ENCODE measurements at regions not wholly inside any gene's neighbourhood (a gene's known extent, or its start where the extent isn't known, plus 50 kb on each side); places are given as distances from the start of the nearest gene placed in this dataset.

- no peak overlapping the region for H3K4me3 Mint-ChIP-seq
- no peaks in the 10 kb centered on the region for H3K4me1 Mint-ChIP-seq
- H3K9me3 Mint-ChIP-seq = no peaks in the 10 kb centered on the region
- ATAC-seq = no peak
- H3K27me3 Mint-ChIP-seq = no peaks in the 10 kb centered on the region
- no peak overlapping the region for H3K27ac Mint-ChIP-seq
- DNase-seq = no peak
These were observed 229.7 kb upstream of the ZNF32 start for GRCh38 chr10:43878386-43878785.

GRCh38 chr10:43876976-43877375 is 228.3 kb upstream of the ZNF32 start:
- DNase-seq (no peak), ATAC-seq (no peak)
- H3K9me3 Mint-ChIP-seq = no peaks in the 10 kb centered on the region
- no peak overlapping the region for H3K27ac Mint-ChIP-seq
- H3K4me3 Mint-ChIP-seq = no peak overlapping the region
- H3K27me3 Mint-ChIP-seq = no peaks in the 10 kb centered on the region
- H3K4me1 Mint-ChIP-seq = no peaks in the 10 kb centered on the region

- no peak overlapping the region for H3K4me3 Mint-ChIP-seq
- H3K27me3 Mint-ChIP-seq = no peaks in the 10 kb centered on the region
- no peak for DNase-seq
- H3K27ac Mint-ChIP-seq = no peak overlapping the region
- H3K9me3 Mint-ChIP-seq = no peaks in the 10 kb centered on the region
- no peaks in the 10 kb centered on the region for H3K4me1 Mint-ChIP-seq
- no peak for ATAC-seq
These were observed 226.3 kb upstream of the ZNF32 start for GRCh38 chr10:43874984-43875383.

DNA sequence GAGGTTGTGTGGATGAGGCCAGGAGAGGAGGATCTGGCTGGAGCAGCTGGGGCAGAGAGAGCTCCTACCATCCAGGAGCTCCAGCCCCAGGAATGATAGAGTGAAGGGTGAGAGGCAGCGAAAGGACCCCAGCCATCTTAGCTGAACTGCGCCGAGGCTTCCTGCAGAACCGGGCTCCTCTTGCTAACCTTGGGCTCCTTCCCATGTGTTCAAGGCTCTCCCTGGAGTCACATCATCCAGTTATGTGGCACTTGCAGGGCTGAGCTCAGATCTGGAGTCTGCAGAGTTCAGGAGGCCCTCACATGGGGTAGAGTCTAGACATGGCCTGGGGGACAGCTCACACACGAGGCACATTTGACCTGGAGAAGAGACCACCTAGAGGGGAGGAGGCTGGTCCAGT is 225.0 kb upstream of the ZNF32 start:
- H3K4me1 Mint-ChIP-seq = no peaks in the 10 kb centered on the region
- no peak for ATAC-seq
- H3K27ac Mint-ChIP-seq = no peak overlapping the region
- no peak for DNase-seq
- no peaks in the 10 kb centered on the region for H3K9me3 Mint-ChIP-seq
- H3K27me3 Mint-ChIP-seq = no peaks in the 10 kb centered on the region
- no peak overlapping the region for H3K4me3 Mint-ChIP-seq

- no peaks in the 10 kb centered on the region for H3K9me3 Mint-ChIP-seq
- no peaks in the 10 kb centered on the region for H3K27me3 Mint-ChIP-seq
- peak overlapping the region in 1 of 2 donors; percentile 30 for H3K27ac Mint-ChIP-seq
- H3K4me1 Mint-ChIP-seq = no peaks in the 10 kb centered on the region
- no peak overlapping the region for H3K4me3 Mint-ChIP-seq
- ATAC-seq (no peak), DNase-seq (no peak)
These were observed 224.0 kb upstream of the ZNF32 start for GRCh38 chr10:43872644-43873043.

DNA sequence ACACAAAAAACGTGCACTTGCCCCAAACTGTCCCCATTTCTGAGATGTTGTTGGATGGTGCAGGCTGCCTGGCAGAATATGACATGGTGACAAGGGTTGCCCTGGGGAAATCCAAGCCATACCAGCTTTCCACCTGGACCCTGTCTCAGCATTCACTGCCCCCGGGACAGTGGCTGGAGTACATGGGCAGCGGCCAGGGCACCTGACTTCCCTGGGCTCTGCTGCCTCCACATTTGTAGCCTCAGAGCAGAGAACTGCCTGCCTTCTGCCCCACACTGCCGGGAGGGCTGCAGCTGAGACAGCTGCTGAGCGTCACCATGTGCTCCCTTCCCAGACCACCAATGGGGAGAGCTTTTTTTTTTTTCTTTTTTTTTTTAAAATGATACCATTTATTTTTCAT is 222.9 kb upstream of the ZNF32 start:
- Mint-ChIP-seq H3K9me3 (no peaks in the 10 kb centered on the region), H3K27me3 (no peaks in the 10 kb centered on the region), H3K27ac (no peak overlapping the region), H3K4me1 (no peaks in the 10 kb centered on the region), H3K4me3 (no peak overlapping the region)
- DNase-seq (no peak), ATAC-seq (no peak)

GRCh38 chr10:43870968-43871439 is 222.3 kb upstream of the ZNF32 start:
- no peaks in the 10 kb centered on the region for H3K4me1 Mint-ChIP-seq
- no peaks in the 10 kb centered on the region for H3K27me3 Mint-ChIP-seq
- H3K27ac Mint-ChIP-seq = peak overlapping the region in 1 of 2 donors; percentile 15
- no peak for DNase-seq
- H3K4me3 Mint-ChIP-seq = no peak overlapping the region
- H3K9me3 Mint-ChIP-seq = no peaks in the 10 kb centered on the region
- ATAC-seq = peak; percentile 26

GRCh38 chr10:43869669-43870322 is 221.1 kb upstream of the ZNF32 start:
- no peaks in the 10 kb centered on the region for H3K4me1 Mint-ChIP-seq
- ATAC-seq (no peak), DNase-seq (no peak)
- H3K27ac Mint-ChIP-seq = no peak overlapping the region
- no peaks in the 10 kb centered on the region for H3K9me3 Mint-ChIP-seq
- no peaks in the 10 kb centered on the region for H3K27me3 Mint-ChIP-seq
- H3K4me3 Mint-ChIP-seq = no peak overlapping the region

DNA sequence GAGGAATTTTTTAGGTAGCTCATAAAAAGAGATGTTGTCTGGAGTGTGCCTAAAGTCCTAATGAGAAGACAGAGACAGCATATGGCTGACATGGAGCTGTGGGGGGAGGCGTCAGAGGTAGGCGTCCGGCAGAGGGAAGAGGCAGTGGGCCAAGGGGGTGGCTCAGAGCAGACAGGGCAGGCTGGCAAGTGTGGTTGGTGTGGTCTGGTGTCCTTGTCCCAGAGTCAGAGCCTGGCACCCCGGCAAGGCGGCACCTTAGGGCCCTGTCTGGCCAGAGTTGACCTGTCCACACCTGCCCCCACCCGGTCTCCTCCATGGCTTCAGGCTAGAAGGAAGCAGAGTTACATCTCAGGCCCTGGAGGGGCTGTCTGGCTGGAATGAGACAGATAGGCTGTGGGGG is 220.3 kb upstream of the ZNF32 start:
- Mint-ChIP-seq H3K4me1 (no peaks in the 10 kb centered on the region), H3K9me3 (no peaks in the 10 kb centered on the region), H3K4me3 (no peak overlapping the region), H3K27ac (no peak overlapping the region), H3K27me3 (no peaks in the 10 kb centered on the region)
- DNase-seq (no peak), ATAC-seq (no peak)

GRCh38 chr10:43867667-43868565 is 219.2 kb upstream of the ZNF32 start:
- no peak overlapping the region for H3K4me3 Mint-ChIP-seq
- ATAC-seq (no peak), DNase-seq (no peak)
- H3K27ac Mint-ChIP-seq = peak overlapping the region in 1 of 2 donors; percentile 89
- H3K4me1 Mint-ChIP-seq = no peaks in the 10 kb centered on the region
- no peaks in the 10 kb centered on the region for H3K27me3 Mint-ChIP-seq
- H3K9me3 Mint-ChIP-seq = no peaks in the 10 kb centered on the region

DNA sequence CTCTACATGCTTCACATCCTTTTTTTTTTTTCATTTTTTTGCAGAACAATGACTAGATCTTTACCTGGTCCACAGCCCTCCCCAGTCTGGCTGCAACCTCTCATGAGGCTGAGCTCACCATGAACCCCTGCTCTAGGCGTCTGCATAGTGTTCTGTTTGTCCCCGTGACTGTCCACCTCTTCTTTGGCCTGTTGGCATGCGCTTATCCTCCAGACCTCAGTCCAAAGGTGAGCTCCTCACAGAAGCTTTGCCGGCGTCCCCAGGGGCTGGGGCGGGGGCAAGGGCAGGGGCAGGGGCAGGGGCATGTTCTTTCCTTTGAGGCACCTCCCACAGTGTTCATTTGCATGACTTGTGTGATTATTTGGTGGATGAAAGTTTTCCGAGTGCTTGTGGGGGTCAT is 218.4 kb upstream of the ZNF32 start:
- no peaks in the 10 kb centered on the region for H3K27me3 Mint-ChIP-seq
- ATAC-seq (no peak), DNase-seq (no peak)
- H3K9me3 Mint-ChIP-seq = no peaks in the 10 kb centered on the region
- no peaks in the 10 kb centered on the region for H3K4me1 Mint-ChIP-seq
- no peak overlapping the region for H3K4me3 Mint-ChIP-seq
- H3K27ac Mint-ChIP-seq = no peak overlapping the region

GRCh38 chr10:43866712-43867111 is 218.0 kb upstream of the ZNF32 start:
- no peak overlapping the region for H3K27ac Mint-ChIP-seq

DNA sequence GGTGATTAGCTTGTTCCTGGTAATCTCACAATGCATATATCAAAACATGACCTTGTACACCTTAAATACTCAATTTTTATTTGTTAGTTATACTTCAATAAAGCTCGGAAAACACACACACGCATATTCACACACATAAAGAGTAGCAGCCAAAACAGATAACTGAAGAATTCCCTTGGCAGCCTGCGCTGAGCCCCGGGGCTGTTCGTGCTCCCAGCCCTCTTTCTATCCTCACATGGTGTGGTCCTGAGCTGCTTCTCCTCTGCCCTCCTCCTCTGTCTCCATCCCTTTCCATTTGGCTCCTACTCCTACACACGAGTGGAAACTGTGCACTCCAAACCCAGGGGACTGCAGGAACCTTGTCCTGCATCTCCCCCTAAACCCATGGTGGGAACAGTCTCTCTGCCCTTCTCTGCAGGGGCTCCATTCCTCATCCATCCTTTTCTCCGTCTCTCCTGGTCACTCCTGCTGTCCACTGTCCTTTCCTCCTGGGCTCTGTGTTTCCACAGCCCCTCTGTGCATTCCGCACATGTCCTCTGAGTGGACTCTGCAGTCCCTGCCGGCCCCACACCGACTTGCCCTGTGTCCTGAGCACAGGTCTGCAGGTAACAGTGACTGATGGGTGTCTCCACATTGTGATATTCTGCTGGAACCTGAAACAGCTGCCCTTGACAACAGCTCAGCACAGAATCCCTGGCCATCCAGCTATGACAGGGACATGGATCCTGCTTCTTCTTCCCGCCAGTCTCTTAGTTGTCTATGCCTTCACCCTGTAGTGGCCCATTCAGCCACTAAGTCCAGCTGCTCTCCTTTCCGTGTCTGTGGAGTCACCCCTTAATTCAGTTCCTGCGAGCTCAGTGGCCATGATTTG is 216.8 kb upstream of the ZNF32 start:
- H3K9me3 Mint-ChIP-seq = no peaks in the 10 kb centered on the region
- no peaks in the 10 kb centered on the region for H3K4me1 Mint-ChIP-seq
- no peak overlapping the region for H3K27ac Mint-ChIP-seq
- DNase-seq (no peak), ATAC-seq (no peak)
- no peak overlapping the region for H3K4me3 Mint-ChIP-seq
- H3K27me3 Mint-ChIP-seq = no peaks in the 10 kb centered on the region

More at GRCh38 chr10:43866712-43867111, 218.0 kb upstream of the ZNF32 start:
- DNase-seq (no peak), ATAC-seq (no peak)
- Mint-ChIP-seq H3K4me1 (no peaks in the 10 kb centered on the region), H3K4me3 (no peak overlapping the region), H3K27me3 (no peaks in the 10 kb centered on the region), H3K9me3 (no peaks in the 10 kb centered on the region)

- H3K27ac Mint-ChIP-seq = peak overlapping the region in 1 of 2 donors; percentile 28
- no peaks in the 10 kb centered on the region for H3K4me1 Mint-ChIP-seq
- ATAC-seq (no peak), DNase-seq (no peak)
- H3K27me3 Mint-ChIP-seq = no peaks in the 10 kb centered on the region
- H3K9me3 Mint-ChIP-seq = no peaks in the 10 kb centered on the region
- H3K4me3 Mint-ChIP-seq = no peak overlapping the region
These were observed 216.0 kb upstream of the ZNF32 start for GRCh38 chr10:43864656-43865055.

DNA sequence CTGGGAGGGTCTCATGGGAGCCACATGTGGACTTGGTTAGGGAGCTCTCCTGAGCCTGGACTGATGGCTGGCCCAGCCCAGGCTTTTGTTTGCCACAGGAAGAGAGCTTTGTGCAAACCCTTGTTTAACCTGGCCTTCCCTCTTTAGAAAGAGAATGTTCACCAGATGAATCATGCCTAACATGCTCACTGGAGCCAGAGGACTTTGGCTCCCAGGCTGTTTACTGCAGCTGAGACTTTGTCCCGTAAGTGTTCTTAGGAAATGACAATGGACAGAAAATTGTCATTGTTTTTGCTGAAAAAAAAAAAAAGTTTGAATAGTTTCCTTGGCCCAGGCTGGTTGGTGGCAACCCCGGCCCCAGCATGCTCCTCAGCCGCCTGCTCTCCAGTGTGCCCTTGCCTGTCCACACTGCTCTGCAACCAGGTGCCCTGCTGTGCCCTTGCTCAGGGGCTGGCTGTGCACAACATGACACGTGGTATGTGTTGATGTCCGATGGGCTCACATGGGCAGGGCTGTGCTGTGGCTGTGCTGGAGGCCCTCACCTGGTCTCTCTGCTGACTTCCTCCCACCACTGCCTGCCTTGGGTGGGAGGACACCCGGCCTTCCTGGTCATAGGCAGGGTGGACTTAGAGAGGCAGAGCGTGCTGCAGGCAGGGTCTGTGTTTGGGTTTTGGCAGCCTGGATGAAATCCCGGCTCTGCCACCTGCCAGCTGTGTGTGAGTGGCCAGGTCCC is 215.3 kb upstream of the ZNF32 start:
- H3K27ac Mint-ChIP-seq = no peak overlapping the region
- DNase-seq (no peak), ATAC-seq (peak; percentile 32)
- H3K4me3 Mint-ChIP-seq = no peak overlapping the region
- H3K4me1 Mint-ChIP-seq = no peaks in the 10 kb centered on the region
- no peaks in the 10 kb centered on the region for H3K9me3 Mint-ChIP-seq
- no peaks in the 10 kb centered on the region for H3K27me3 Mint-ChIP-seq
